NCI-H1092 (cell line): ENCODE measurements at regions not wholly inside any gene's neighbourhood (a gene's known extent, or its start where the extent isn't known, plus 50 kb on each side); places are given as distances from the start of the nearest gene placed in this dataset.
"Not testable (repeated sequence)": the region's sequence is repeated elsewhere in the genome, so short reads cannot be mapped to it uniquely, and the experiment has no call there.

Source experiments
- DNase-seq: peaks from one replicate; lab custom pipeline; 2025; lab: John Stamatoyannopoulos, UW

- no peak for DNase-seq
These were observed 256.9 kb upstream of the DUSP10 start for GRCh38 chr1:221998781-221999180.

- DNase-seq, result no peak
These were observed 256.3 kb upstream of the DUSP10 start for GRCh38 chr1:221998186-221998612.

- DNase-seq, result not testable (repeated sequence)
These were observed 255.1 kb upstream of the DUSP10 start for GRCh38 chr1:221997012-221997411.

GRCh38 chr1:221994939-221995338, 253.1 kb upstream of the DUSP10 start:
- no peak for DNase-seq

GRCh38 chr1:221994274-221994698, 252.4 kb upstream of the DUSP10 start:
- no peak for DNase-seq

- DNase-seq, result no peak
These were observed 251.6 kb upstream of the DUSP10 start for GRCh38 chr1:221993444-221993948.

GRCh38 chr1:221992427-221992826, 250.5 kb upstream of the DUSP10 start:
- no peak for DNase-seq

GRCh38 chr1:221991221-221991620, 249.3 kb upstream of the DUSP10 start:
- DNase-seq, result no peak

- DNase-seq, result no peak
These were observed 247.9 kb upstream of the DUSP10 start for GRCh38 chr1:221989741-221990140.

- no peak for DNase-seq
These were observed 246.9 kb upstream of the DUSP10 start for GRCh38 chr1:221988829-221989228.

- DNase-seq, result no peak
These were observed 246.1 kb upstream of the DUSP10 start for GRCh38 chr1:221987860-221988520.

- DNase-seq, result no peak
These were observed 241.6 kb upstream of the DUSP10 start for GRCh38 chr1:221983444-221983843.

GRCh38 chr1:221981461-221981860, 239.6 kb upstream of the DUSP10 start:
- DNase-seq, result no peak

- no peak for DNase-seq
These were observed 237.6 kb upstream of the DUSP10 start for GRCh38 chr1:221979444-221980032.

GRCh38 chr1:221978631-221979334, 236.9 kb upstream of the DUSP10 start:
- not testable (repeated sequence) for DNase-seq

- DNase-seq, result not testable (repeated sequence)
These were observed 231.9 kb upstream of the DUSP10 start for GRCh38 chr1:221973787-221974186.

GRCh38 chr1:221972276-221973235, 230.7 kb upstream of the DUSP10 start:
- no peak for DNase-seq

- DNase-seq, result not testable (repeated sequence)
These were observed 229.1 kb upstream of the DUSP10 start for GRCh38 chr1:221971035-221971434.

GRCh38 chr1:221969298-221969858, 227.5 kb upstream of the DUSP10 start:
- not testable (repeated sequence) for DNase-seq

GRCh38 chr1:221967538-221967937, 225.6 kb upstream of the DUSP10 start:
- not testable (repeated sequence) for DNase-seq

- not testable (repeated sequence) for DNase-seq
These were observed 225.0 kb upstream of the DUSP10 start for GRCh38 chr1:221966888-221967287.
